ENCODE measurements at regions not wholly inside any gene's neighbourhood (a gene's known extent, or its start where the extent isn't known, plus 50 kb on each side); places are given as distances from the start of the nearest gene placed in this dataset.
A peak's percentile ranks its signal among the peaks of the same experiment; 100 is the strongest.

DNA sequence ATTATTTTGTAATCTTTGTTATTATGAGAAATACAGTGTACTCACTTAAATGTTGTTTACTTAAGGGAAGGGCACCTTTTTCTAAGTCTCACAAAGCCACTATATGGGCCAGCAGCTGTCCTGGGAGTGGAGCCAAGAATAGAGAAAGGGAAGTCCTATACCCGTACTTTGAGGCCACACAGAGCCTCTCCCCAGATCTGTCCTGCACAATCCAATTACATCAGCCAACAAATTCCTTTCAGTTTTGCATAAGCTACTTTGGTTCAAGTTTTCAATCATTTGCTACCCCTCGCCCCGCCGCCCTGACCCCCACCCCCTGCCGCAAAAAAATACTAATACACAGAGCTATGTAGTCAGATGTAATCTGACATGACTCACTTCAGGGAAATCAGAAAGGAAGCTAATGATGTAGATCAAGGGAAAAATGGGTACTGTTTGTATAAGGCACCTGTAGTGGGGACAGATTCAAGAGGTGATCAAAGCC lies 297.4 kb upstream of the NEBL start:
- Histone ChIP-seq H3K4me2 (ENCODE audit: extremely low read depth, insufficient read depth, low read length) (no peak overlapping the region), H3K27ac (ENCODE audit: insufficient read depth, low read length) (no peak overlapping the region)
- no peak for TF ChIP-seq CTCF (conservative IDR thresholded peaks at IDR 0.05 in 1 of 2, IDR thresholded peaks at IDR 0.05 in 1 of 2; ENCODE audit: low read depth in 1 of 2, low read length in 2 of 2)
- TF ChIP-seq EZH2 (IDR thresholded peaks at IDR 0.05; ENCODE audit: low read length, missing control alignments), result no peak

DNA sequence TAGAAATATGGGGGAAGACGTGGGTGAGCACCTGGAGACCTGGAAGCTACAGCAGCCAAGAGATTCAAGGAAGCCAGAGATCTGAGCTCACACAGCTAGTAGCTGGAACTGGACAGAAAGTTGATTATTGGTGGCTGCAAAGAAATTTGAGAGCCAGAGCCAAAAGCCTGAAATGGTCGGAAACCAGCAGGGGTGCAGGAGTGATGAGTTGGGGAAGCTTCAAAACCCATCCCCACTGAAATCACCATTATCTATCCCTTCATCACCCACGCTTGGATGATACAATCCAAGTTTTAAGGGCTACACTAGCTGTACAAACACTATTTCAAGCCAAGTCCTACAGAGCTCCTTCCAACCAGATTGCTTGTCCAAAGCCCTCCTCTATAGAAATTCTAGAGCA lies 296.1 kb upstream of the NEBL start:
- DNase-seq (ENCODE audit: low read depth in 2 of 2), result no peak
- TF ChIP-seq EZH2 (IDR thresholded peaks at IDR 0.05; ENCODE audit: low read length, missing control alignments), result no peak
- no peak for TF ChIP-seq CTCF (conservative IDR thresholded peaks at IDR 0.05 in 1 of 2, IDR thresholded peaks at IDR 0.05 in 1 of 2; ENCODE audit: low read depth in 1 of 2, low read length in 2 of 2)
- Histone ChIP-seq H3K27ac (ENCODE audit: insufficient read depth, low read length) (no peak overlapping the region), H3K9me3 (ENCODE audit: control insufficient read depth, insufficient read depth, low read depth, low read length) (no peaks in the 10 kb centered on the region), H3K9ac (ENCODE audit: insufficient read depth, low read length) (no peak overlapping the region), H3K4me2 (ENCODE audit: extremely low read depth, insufficient read depth, low read length) (no peak overlapping the region), H2AFZ (ENCODE audit: low read length) (no peak overlapping the region), H3K4me1 (ENCODE audit: control insufficient read depth, extremely low read depth, insufficient read depth, low read length) (no peaks in the 10 kb centered on the region), H3K27me3 (ENCODE audit: control insufficient read depth, insufficient read depth, low read length) (no peaks in the 10 kb centered on the region), H3K79me2 (ENCODE audit: control insufficient read depth, insufficient read depth, low read length) (no peaks in the 10 kb centered on the region), H4K20me1 (ENCODE audit: control insufficient read depth, extremely low read depth, insufficient read depth, low read length) (no peaks in the 10 kb centered on the region), H3K36me3 (ENCODE audit: control insufficient read depth, insufficient read depth, low read length) (no peaks in the 10 kb centered on the region), H3K4me3 (replicated peaks in 1 of 4; ENCODE audit: control extremely low read depth in 1 of 4, insufficient read depth in 1 of 4, low read depth in 3 of 4, low read length in 4 of 4) (no peak overlapping the region)

More for the DNA sequence above, 297.4 kb upstream of the NEBL start:
- Histone ChIP-seq H2AFZ (ENCODE audit: low read length) (no peak overlapping the region), H3K27me3 (ENCODE audit: control insufficient read depth, insufficient read depth, low read length) (no peaks in the 10 kb centered on the region), H4K20me1 (ENCODE audit: control insufficient read depth, extremely low read depth, insufficient read depth, low read length) (no peaks in the 10 kb centered on the region), H3K4me3 (replicated peaks in 1 of 4; ENCODE audit: control extremely low read depth in 1 of 4, insufficient read depth in 1 of 4, low read depth in 3 of 4, low read length in 4 of 4) (no peak overlapping the region), H3K9me3 (ENCODE audit: control insufficient read depth, insufficient read depth, low read depth, low read length) (no peaks in the 10 kb centered on the region), H3K79me2 (ENCODE audit: control insufficient read depth, insufficient read depth, low read length) (no peaks in the 10 kb centered on the region), H3K4me1 (ENCODE audit: control insufficient read depth, extremely low read depth, insufficient read depth, low read length) (no peaks in the 10 kb centered on the region), H3K36me3 (ENCODE audit: control insufficient read depth, insufficient read depth, low read length) (no peaks in the 10 kb centered on the region), H3K9ac (ENCODE audit: insufficient read depth, low read length) (no peak overlapping the region)
- DNase-seq (ENCODE audit: low read depth in 2 of 2), result peak; percentile 23 to 73

DNA sequence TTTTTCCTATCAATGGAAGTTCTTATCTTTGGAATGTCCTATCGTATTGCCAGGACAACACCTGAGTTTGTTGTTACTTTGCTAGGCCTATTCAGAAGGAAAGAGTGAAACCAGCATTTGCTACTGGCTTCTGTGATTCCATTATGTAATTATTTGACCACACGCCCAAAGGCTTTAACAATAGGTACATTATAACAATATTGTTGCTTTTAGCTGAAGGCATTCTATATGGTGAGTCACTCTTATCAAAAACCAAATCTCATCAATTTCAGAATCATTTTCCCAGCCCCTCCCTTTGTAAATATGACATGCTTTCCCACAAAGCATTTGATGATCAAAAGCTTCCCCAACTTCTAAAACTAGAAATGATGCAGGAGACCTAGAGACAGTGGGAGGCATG lies 294.4 kb upstream of the NEBL start:
- TF ChIP-seq EZH2 (IDR thresholded peaks at IDR 0.05; ENCODE audit: low read length, missing control alignments), result no peak
- H3K4me1 ChIP-seq (ENCODE audit: control insufficient read depth, extremely low read depth, insufficient read depth, low read length), result no peaks in the 10 kb centered on the region
- no peak overlapping the region for H2AFZ ChIP-seq (ENCODE audit: low read length)

More for the DNA sequence above, 294.4 kb upstream of the NEBL start:
- no peak for DNase-seq (ENCODE audit: low read depth in 2 of 2)
- Histone ChIP-seq H3K4me2 (ENCODE audit: extremely low read depth, insufficient read depth, low read length) (no peak overlapping the region), H3K36me3 (ENCODE audit: control insufficient read depth, insufficient read depth, low read length) (no peaks in the 10 kb centered on the region), H3K79me2 (ENCODE audit: control insufficient read depth, insufficient read depth, low read length) (no peaks in the 10 kb centered on the region), H3K9ac (ENCODE audit: insufficient read depth, low read length) (no peak overlapping the region), H3K27ac (ENCODE audit: insufficient read depth, low read length) (no peak overlapping the region), H4K20me1 (ENCODE audit: control insufficient read depth, extremely low read depth, insufficient read depth, low read length) (no peaks in the 10 kb centered on the region), H3K4me3 (replicated peaks in 1 of 4; ENCODE audit: control extremely low read depth in 1 of 4, insufficient read depth in 1 of 4, low read depth in 3 of 4, low read length in 4 of 4) (no peak overlapping the region), H3K9me3 (ENCODE audit: control insufficient read depth, insufficient read depth, low read depth, low read length) (no peaks in the 10 kb centered on the region), H3K27me3 (ENCODE audit: control insufficient read depth, insufficient read depth, low read length) (no peaks in the 10 kb centered on the region)
